Progenitor cell of endocrine pancreas (in vitro differentiated cells): ENCODE measurements at regions not wholly inside any gene's neighbourhood (a gene's known extent, or its start where the extent isn't known, plus 50 kb on each side); places are given as distances from the start of the nearest gene placed in this dataset.

Experiments
- DNase-seq: peaks from one replicate; pipeline ENCODE4 v3.0.0; 2021; ENCODE audit warnings: low spot score; ENCODE audit not compliant: unreplicated experiment
- H3K27ac Mint-ChIP-seq: 2 replicates; pipeline ENCODE4 v1.8.0; 2021; ENCODE audit warnings: mild to moderate bottlenecking, moderate library complexity, mixed read lengths
- H3K27me3 Mint-ChIP-seq: 2 replicates; pipeline ENCODE4 v1.8.0; 2021; ENCODE audit warnings: mixed read lengths
- H3K36me3 Mint-ChIP-seq: 2 replicates; pipeline ENCODE4 v1.8.0; 2022; ENCODE audit warnings: mixed read lengths; ENCODE audit not compliant: insufficient read depth
- H3K4me1 Mint-ChIP-seq: 2 replicates; pipeline ENCODE4 v1.8.0; 2021; ENCODE audit warnings: low read depth, mixed read lengths
- H3K4me3 Mint-ChIP-seq: 2 replicates; pipeline ENCODE4 v1.8.0; 2021; ENCODE audit warnings: low read depth, mild to moderate bottlenecking, moderate library complexity, mixed read lengths
- H3K9me3 Mint-ChIP-seq: 2 replicates; pipeline ENCODE4 v1.8.0; 2021; ENCODE audit warnings: low read depth, mixed read lengths
- TF ChIP-seq, protein P1 (sequence below): fragments of 200-600 bp; sonication (generic); IDR thresholded peaks from one replicate; pipeline ENCODE4 v1.5.0; 2021; ENCODE audit warnings: antibody characterized with exemption, mild to moderate bottlenecking; ENCODE audit not compliant: unreplicated experiment

DNA sequence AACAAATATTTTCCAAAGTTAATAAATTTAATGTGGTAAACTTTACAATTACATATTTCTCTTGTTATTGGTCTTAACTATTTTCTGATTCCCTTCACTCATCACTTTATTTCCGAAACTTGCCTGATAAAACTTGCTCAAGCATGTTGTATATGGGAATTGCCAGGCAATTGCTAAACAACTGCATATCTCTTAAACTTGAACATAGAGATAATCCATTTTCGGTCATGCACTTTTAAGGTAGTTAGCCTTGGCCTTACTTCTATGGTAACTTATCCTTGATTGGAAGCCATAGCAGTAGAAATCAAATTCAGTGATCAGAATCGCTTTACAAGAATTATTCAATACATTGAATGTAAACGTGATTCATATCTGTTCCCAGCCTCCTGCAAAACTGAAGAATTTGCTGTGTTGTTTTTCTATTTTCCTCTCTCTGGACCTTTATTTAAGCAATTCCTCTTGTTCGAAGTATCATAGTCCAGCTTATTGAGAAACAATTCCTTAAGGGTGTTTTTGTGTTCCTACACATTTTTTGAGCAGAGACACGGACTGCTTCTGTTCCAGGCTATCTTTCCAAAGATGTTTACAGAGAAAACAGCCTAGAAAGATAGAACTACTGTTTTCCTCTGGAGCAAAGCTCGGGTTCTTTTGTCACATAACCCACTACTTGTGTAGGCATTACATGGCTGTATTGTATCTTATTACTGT, 674.3 kb downstream of the IRS1 start:
- no peaks in the 10 kb centered on the region for H3K9me3 Mint-ChIP-seq
- H3K4me1 Mint-ChIP-seq, result peaks cover 8% of the 10 kb centered on the region
- H3K4me3 Mint-ChIP-seq, result no peak overlapping the region
- no peaks in the 10 kb centered on the region for H3K27me3 Mint-ChIP-seq
- H3K27ac Mint-ChIP-seq, result no peak overlapping the region
- H3K36me3 Mint-ChIP-seq, result no peaks in the 10 kb centered on the region
- no peak for DNase-seq
- TF ChIP-seq, protein P1, sequence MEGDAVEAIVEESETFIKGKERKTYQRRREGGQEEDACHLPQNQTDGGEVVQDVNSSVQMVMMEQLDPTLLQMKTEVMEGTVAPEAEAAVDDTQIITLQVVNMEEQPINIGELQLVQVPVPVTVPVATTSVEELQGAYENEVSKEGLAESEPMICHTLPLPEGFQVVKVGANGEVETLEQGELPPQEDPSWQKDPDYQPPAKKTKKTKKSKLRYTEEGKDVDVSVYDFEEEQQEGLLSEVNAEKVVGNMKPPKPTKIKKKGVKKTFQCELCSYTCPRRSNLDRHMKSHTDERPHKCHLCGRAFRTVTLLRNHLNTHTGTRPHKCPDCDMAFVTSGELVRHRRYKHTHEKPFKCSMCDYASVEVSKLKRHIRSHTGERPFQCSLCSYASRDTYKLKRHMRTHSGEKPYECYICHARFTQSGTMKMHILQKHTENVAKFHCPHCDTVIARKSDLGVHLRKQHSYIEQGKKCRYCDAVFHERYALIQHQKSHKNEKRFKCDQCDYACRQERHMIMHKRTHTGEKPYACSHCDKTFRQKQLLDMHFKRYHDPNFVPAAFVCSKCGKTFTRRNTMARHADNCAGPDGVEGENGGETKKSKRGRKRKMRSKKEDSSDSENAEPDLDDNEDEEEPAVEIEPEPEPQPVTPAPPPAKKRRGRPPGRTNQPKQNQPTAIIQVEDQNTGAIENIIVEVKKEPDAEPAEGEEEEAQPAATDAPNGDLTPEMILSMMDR, result no peak

DNA sequence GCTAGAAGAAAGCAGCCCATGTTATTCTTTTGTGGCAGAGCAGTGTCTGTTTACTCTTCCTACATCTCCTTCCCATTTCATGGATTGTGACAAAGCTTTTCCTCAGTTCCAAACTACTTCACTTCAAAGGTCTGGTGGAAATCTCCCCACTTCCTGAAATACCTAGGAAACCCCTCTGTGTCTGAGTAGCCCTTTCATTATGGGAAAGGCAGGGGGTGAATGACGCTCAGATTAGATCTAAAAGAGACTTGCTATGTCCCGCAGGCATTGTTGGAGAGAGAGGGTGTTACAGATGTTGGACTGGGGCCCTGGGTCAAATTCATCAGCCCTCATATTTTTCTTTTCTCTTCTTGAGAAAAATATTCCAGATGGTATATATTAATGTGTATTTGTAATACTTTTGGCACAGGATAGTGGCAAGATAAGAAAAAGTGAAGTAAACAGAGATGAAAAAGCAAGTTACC, 675.0 kb downstream of the IRS1 start:
- no peak for DNase-seq
- H3K27ac Mint-ChIP-seq, result peak overlapping the region; percentile 75

DNA sequence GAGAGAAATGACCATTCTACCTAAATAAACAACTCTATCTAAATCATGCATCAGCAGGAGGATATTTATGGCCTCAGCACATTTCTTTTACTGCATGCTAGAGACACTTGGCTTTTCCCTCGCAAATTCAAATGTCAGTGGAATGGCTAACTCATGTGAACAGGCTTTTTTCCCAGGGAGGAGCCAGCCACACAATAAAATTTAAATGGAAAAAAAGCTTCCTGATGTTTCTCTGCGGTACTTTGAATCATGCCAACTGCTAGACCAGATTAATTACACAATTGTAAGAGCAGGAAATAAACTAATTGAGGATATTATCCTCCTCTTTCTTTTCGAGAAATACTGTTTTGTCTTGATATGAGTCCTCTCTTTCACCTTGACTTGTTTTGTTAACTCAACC, 676.3 kb downstream of the IRS1 start:
- DNase-seq, result no peak
- TF ChIP-seq, protein P1, result no peak
- no peak overlapping the region for H3K4me3 Mint-ChIP-seq
- H3K27ac Mint-ChIP-seq, result no peak overlapping the region
- no peaks in the 10 kb centered on the region for H3K36me3 Mint-ChIP-seq
- no peaks in the 10 kb centered on the region for H3K9me3 Mint-ChIP-seq
- peaks cover 10% of the 10 kb centered on the region for H3K4me1 Mint-ChIP-seq
- H3K27me3 Mint-ChIP-seq, result no peaks in the 10 kb centered on the region

More for the DNA sequence above, 675.0 kb downstream of the IRS1 start:
- H3K36me3 Mint-ChIP-seq, result no peaks in the 10 kb centered on the region
- H3K4me3 Mint-ChIP-seq, result no peak overlapping the region
- peaks cover 8% of the 10 kb centered on the region for H3K4me1 Mint-ChIP-seq
- no peaks in the 10 kb centered on the region for H3K27me3 Mint-ChIP-seq
- TF ChIP-seq, protein P1, result no peak
- no peaks in the 10 kb centered on the region for H3K9me3 Mint-ChIP-seq

DNA sequence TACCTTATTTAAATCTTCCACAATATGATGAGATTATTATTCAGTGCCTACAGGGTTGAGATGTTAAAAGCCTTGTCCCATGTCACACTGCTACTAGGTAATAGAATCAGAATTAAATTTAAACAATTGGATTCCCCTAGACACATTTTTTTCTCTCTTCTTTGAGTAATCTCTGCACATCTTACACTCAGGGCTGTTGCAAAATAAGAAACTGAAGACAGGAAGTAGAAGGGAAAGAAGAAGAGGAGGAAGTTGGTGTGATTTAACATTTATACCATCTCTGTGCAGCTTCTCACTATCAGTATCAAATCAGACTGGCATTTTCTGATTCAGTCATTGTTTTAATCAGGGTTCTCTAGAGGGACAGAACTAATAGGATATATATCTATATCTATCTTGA, 677.6 kb downstream of the IRS1 start:
- no peaks in the 10 kb centered on the region for H3K27me3 Mint-ChIP-seq
- DNase-seq, result no peak
- no peak overlapping the region for H3K27ac Mint-ChIP-seq
- no peak overlapping the region for H3K4me3 Mint-ChIP-seq
- TF ChIP-seq, protein P1, result no peak
- H3K9me3 Mint-ChIP-seq, result no peaks in the 10 kb centered on the region
- no peaks in the 10 kb centered on the region for H3K36me3 Mint-ChIP-seq
- peaks cover 13% of the 10 kb centered on the region for H3K4me1 Mint-ChIP-seq

DNA sequence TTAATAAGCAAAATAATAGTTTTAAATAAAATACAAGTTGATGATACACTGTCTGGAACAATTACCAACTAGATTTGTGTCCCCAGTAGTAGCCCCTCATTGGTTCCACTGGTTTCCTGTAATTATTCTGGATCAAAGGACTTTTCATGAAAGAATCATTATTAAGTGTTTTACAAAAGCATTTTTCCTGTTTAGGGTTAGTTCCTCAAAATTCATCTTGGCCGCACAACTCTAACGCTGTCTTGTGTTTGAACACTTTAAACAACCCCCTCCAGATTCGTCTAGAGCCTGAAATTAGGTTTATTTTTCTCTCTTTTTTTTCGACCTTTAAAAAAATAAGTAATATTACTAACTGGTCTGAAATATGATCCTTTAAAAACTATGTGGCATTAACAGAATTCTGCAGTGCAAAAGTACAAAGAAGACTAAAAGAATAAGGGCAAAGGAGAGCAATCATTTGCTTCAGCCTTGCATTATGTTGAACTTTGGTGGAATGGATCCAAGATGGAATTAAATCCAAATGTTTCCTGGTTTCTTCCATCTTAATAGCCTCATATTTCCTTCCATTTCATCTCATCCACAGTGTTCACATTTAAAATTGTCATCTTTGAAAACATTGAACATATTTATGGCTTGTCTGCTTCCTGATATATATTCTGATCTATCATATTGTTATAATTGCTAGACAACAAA, 678.4 kb downstream of the IRS1 start:
- no peak for DNase-seq
- Mint-ChIP-seq H3K36me3 (no peaks in the 10 kb centered on the region), H3K9me3 (no peaks in the 10 kb centered on the region), H3K4me1 (peaks cover 13% of the 10 kb centered on the region), H3K27me3 (no peaks in the 10 kb centered on the region), H3K27ac (no peak overlapping the region), H3K4me3 (no peak overlapping the region)
- TF ChIP-seq, protein P1, result no peak
